Aorta (tissue), 5 donors: ENCODE measurements at regions not wholly inside any gene's neighbourhood (a gene's known extent, or its start where the extent isn't known, plus 50 kb on each side); places are given as distances from the start of the nearest gene placed in this dataset.

Source experiments
- ATAC-seq: fragments of 200-7000 bp; cut with Tn5 transposase; one replicate; pipeline ENCODE4 v1.9.1; 2022; ENCODE audit warnings: moderate library complexity; ENCODE audit not compliant: low FRiP score
- DNase-seq, 2 donors: peaks; one replicate each; pipeline ENCODE4 v3.0.0-alpha.2; 2020
- H3K27ac ChIP-seq, 2 donors: one replicate each; pipeline ENCODE4 v1.5.1; 2013; ENCODE audit warnings: low read length in 2 of 2, mild to moderate bottlenecking in 2 of 2, moderate library complexity in 2 of 2, control low read depth in 1 of 2, inconsistent platforms in 1 of 2, low read depth in 1 of 2
- H3K27me3 ChIP-seq, 2 donors: one replicate each; pipeline ENCODE4 v1.6.1; 2013; ENCODE audit warnings: control low read depth in 1 of 2, low read length in 1 of 2, mild to moderate bottlenecking in 1 of 2, moderate library complexity in 1 of 2; ENCODE audit not compliant: insufficient read depth in 2 of 2, control insufficient read depth in 1 of 2
- H3K36me3 ChIP-seq, 2 donors: one replicate each; pipeline ENCODE4 v1.6.1; 2013; ENCODE audit warnings: control low read depth in 1 of 2, low read length in 1 of 2, mild to moderate bottlenecking in 1 of 2; ENCODE audit not compliant: insufficient read depth in 2 of 2, control insufficient read depth in 1 of 2
- H3K4me1 ChIP-seq, 2 donors: one replicate each; pipeline ENCODE4 v1.6.1; 2013; ENCODE audit warnings: low read length in 2 of 2, control low read depth in 1 of 2, mild to moderate bottlenecking in 1 of 2, moderate library complexity in 1 of 2; ENCODE audit not compliant: insufficient read depth in 2 of 2, control insufficient read depth in 1 of 2
- H3K4me3 ChIP-seq, 2 donors: one replicate each; pipeline ENCODE4 v1.5.1; 2013; ENCODE audit warnings: low read length in 2 of 2, control low read depth in 1 of 2, mild to moderate bottlenecking in 1 of 2
- H3K9me3 ChIP-seq: one replicate; pipeline ENCODE4 v1.6.1; 2013; ENCODE audit warnings: mild to moderate bottlenecking, low read length; ENCODE audit not compliant: control insufficient read depth
- WGBS, 2 donors: extraction: QIAGEN DNeasy Blood & Tissue Kit; methylation state at CpG; one replicate each; pipeline ENCODE4 v1.1.7; 2013; 5-methylcytosine and 5-hydroxymethylcytosine counted together
- intact Hi-C, 2 donors: fragments of 100-400 bp; cut with DNase I; formaldehyde crosslinking; loops; one replicate each; pipeline versions ENCODE4 v1.14.2 to v1.15.0; 2022
- donor health status: healthy with polysubstance abuse.
- donor health status: Bipolar disorder and iron deficiency.
- donor health status: DM: no; HTN: no; CAD: no.
- donor health status: DM: no; HTN: no; CAD: no.
- donor health status: DM: yes; HTN: yes; CAD: no.

DNA sequence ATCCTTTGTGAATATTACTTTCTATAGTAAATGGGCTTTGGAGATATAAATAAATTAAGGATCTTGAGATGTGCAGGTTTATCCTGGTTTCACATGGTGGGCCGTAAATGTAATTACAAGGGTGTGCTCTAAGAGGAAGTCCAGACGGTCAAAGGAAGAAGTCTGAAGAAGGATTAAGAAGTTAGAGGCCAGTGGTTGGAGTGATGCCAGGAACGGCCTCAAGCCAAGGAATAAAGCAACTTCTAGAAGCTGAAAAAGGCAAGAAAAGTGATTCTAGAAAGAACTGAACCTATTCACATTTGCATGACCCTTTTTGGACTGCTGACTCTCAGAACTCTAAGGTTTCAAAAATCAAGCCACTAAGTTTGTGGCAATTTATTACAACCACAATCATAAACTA is 981.3 kb upstream of the ALCAM start:
- ATAC-seq (no peak), DNase-seq (no peak)
- Histone ChIP-seq H3K4me1 (no peaks in the 10 kb centered on the region), H3K36me3 (no peaks in the 10 kb centered on the region), H3K27me3 (no peaks in the 10 kb centered on the region), H3K27ac (no peak overlapping the region), H3K4me3 (no peak overlapping the region), H3K9me3 (no peaks in the 10 kb centered on the region)
- intact Hi-C loops: no loop called here
- WGBS, 2 donors: 49 to 50% methylated on average over 3 of the region's 3 CpGs

DNA sequence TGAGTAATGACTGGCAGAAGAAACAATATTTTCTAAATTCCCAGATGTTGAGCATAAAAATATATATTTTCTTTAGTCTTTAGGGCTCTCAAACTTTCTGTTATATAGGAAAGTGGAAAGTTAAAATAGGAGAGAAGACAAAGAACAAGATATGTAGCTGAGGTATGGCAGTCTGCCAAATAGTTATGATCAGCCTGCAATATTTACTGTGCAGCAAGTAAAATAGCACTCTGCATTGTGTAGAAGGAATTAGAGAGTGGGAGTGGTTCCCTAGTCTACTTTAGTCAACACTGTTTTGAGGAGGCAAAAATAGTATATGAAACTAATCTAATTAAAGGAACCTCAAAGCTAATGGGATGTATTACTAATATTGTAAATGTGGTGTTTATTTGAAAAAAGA is 978.1 kb upstream of the ALCAM start:
- Histone ChIP-seq H3K4me1 (no peaks in the 10 kb centered on the region), H3K9me3 (peaks cover 2% of the 10 kb centered on the region), H3K36me3 (no peaks in the 10 kb centered on the region), H3K27ac (no peak overlapping the region), H3K4me3 (no peak overlapping the region), H3K27me3 (no peaks in the 10 kb centered on the region)
- ATAC-seq (no peak), DNase-seq (no peak)
- intact Hi-C loops: no loop called here

DNA sequence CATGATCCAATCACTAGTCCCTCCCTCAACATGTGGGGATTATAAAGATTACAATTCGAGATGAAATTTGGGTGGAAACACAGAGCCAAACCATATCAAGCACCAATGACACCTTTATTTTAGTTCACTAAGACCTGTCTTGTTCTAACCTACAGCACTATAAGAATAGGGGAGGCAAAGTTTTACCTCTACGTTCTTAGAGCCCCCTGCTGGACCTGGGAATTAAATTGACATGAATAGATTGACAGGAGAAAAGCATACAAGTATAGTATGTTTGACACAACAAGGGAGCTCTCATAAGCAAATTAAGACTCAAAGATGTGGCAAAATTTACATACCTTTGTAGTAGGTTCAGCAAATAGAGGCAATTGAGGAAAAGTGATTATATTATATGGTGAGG is 974.4 kb upstream of the ALCAM start:
- H3K4me3 ChIP-seq: no peak overlapping the region
- WGBS, 2 donors: 91 to 97% methylated on average over 2 of the region's 2 CpGs
- H3K27me3 ChIP-seq: no peaks in the 10 kb centered on the region
- no peaks in the 10 kb centered on the region for H3K36me3 ChIP-seq
- ATAC-seq (no peak), DNase-seq (no peak)
- no peak overlapping the region for H3K27ac ChIP-seq
- intact Hi-C loops: no loop called here
- H3K9me3 ChIP-seq: peaks cover 2% of the 10 kb centered on the region
- H3K4me1 ChIP-seq: no peaks in the 10 kb centered on the region

DNA sequence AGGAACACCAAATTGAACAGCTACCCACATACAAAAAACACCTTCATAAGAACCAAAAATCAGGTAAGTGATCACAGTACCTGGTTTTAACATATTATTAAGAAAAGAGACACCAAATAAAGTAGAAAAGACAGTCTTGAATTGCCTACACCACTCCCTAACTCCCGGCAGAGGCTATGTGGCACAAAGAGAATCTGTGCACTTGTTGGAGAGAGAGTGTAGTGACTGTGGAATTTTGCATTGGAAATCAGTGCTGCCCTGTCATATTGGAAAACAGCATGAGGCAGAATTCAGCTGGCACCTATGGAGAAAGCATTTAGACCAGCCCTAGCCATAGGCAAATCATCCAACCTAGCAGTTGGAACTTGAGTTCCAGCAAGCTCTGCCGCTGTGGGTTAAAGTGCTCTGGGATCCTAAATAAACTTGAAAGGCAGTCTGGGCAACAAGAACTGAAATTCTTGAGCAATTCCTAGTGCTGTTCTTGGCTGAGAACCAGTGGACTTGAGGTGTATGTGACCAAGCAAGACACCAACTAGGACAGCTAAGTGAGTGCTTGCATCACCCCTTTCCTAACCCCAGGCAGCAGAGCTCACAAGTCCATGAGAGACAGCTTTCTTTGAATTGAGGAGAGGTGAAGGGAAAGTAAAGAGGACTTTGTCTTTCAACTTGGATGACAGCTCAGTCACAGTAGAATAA is 969.6 kb upstream of the ALCAM start:
- Histone ChIP-seq H3K9me3 (no peaks in the 10 kb centered on the region), H3K36me3 (no peaks in the 10 kb centered on the region), H3K27ac (peak overlapping the region; percentile 22 to 69), H3K4me1 (peaks cover 0 to 3% of the 10 kb centered on the region in 2 donors), H3K27me3 (no peaks in the 10 kb centered on the region), H3K4me3 (no peak overlapping the region)
- intact Hi-C loops: loop anchor here in 1 of 2 donors (5.0 kb wide), 1 partner anchor 35 kb away; no protein-coding TSS in a partner anchor
- DNase-seq (peak in 1 of 2 donors; percentile 42), ATAC-seq (peak; percentile 83)
- 11 to 17% methylated on average over 2 of the region's 2 CpGs for WGBS, 2 donors

DNA sequence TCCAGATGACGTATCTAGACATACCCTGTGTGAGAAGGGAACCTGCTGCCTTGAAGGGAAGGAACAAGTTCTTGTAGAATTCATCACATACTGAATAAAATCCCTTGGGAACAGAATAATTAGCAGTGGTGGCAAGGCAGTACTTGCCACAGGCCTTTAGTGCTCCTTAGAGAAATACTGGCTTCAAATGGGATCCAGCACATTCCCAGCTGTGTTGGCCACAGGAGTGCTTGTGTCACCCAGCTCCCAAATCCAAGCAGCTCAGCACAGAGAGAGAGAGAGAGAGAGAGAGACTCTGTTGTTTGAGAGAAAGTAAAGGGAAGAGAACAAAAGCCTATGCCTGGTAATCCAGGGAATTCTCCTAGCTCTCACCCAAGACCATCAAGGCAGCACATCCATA is 969.0 kb upstream of the ALCAM start:
- H3K36me3 ChIP-seq: no peaks in the 10 kb centered on the region
- no peaks in the 10 kb centered on the region for H3K27me3 ChIP-seq
- H3K4me1 ChIP-seq: peaks cover 0 to 3% of the 10 kb centered on the region in 2 donors
- H3K9me3 ChIP-seq: no peaks in the 10 kb centered on the region
- peak overlapping the region; percentile 22 to 69 for H3K27ac ChIP-seq
- no peak overlapping the region for H3K4me3 ChIP-seq
- intact Hi-C loops: loop anchor here in 1 of 2 donors (5.0 kb wide), 1 partner anchor 35 kb away; no protein-coding TSS in a partner anchor
- 6 to 10% methylated on average over 1 of the region's 1 CpG for WGBS, 2 donors
- peak; percentile 68 for ATAC-seq
- DNase-seq: no peak

DNA sequence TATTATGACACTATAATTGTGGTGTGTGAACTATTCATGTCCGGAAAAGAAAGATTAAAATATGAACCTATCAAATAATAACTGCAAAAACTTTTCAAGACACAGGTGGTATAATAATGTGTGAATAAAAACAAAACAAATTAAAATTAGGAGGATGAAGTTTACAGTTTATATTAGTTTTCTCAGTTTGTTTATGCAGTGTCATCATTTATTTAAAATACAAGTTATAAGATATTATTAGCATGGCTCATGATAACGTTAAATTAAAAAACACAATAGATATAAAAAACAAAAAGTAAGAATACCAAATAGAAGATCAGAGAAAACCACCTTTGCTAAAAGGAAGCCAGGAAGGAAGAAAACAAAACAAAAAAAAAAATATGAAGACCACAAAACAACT is 963.8 kb upstream of the ALCAM start:
- no peaks in the 10 kb centered on the region for H3K36me3 ChIP-seq
- H3K4me3 ChIP-seq: no peak overlapping the region
- ATAC-seq: no peak
- WGBS, 2 donors: 85 to 87% methylated on average over 2 of the region's 2 CpGs
- no peaks in the 10 kb centered on the region for H3K9me3 ChIP-seq
- peaks cover 0 to 1% of the 10 kb centered on the region in 2 donors for H3K4me1 ChIP-seq
- intact Hi-C loops: no loop called here
- no peaks in the 10 kb centered on the region for H3K27me3 ChIP-seq
- no peak overlapping the region for H3K27ac ChIP-seq
- DNase-seq: no peak

DNA sequence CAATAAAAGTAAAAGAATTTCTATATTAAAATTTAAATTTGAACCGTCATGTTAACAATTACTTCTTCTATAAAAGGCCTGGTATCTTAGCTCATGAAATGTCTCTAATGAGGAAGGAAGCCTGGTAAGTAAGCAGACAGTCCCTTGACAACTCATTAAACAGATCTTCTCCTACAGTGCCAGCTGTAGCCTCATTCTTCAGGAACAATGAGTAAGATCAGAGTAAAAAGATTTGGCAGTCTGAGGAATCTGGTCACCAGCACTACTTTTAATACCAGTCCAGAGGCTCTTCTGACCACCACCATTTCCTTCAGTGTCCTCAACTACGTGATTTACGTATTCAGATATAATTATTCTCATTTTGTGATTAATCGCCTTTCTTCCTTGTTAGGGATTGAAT is 955.0 kb upstream of the ALCAM start:
- Histone ChIP-seq H3K27me3 (no peaks in the 10 kb centered on the region), H3K4me1 (no peaks in the 10 kb centered on the region), H3K4me3 (no peak overlapping the region), H3K9me3 (no peaks in the 10 kb centered on the region), H3K27ac (no peak overlapping the region), H3K36me3 (no peaks in the 10 kb centered on the region)
- no peak for ATAC-seq
- 71% methylated on average over 4 of the region's 4 CpGs for WGBS, 2 donors
- intact Hi-C loops: no loop called here
- DNase-seq: no peak

DNA sequence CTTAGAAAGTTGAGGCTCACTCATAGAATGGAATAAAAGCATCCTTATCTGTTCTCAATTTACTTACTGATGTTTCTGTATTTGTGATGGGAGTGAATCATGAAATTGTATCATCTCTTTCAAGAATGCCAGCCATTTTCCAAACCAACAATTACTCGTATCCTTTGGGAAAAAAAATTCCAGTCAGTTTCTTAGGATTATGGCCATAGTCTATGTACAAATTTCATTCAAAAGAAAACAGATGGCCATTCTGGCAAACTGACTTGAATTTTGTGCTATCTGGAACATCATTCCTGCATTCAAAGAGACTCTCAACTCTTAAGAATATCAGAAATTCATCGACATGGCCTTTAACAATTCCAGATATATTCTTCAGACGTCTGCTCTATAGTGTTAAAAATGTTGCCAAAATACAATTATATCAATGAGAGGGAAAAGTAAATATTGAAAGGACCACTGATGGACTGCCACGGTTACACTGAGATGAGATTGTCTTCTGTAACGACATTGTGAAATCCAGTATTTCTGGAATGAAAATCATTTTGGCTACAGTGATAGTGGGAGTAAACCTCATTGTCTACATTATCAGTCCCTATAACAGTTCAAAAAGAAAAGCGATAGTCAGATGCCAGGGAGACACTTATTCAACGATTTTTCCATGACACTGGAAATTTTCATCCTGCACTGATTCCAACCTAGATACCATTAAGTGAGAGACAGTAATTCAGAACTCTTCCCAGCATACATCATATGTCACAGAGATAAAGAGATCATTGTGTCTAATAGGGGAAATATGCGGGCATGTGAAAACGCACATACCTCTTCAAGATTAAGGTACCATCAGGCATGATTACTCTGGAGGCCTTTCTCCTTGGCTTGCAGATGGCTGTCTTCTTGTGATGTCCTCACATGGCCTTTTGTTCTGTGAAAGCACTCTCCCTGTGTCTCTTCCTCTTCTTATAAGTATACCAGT is 953.8 kb upstream of the ALCAM start:
- ATAC-seq (peak; percentile 48), DNase-seq (no peak)
- H3K27ac ChIP-seq: no peak overlapping the region
- intact Hi-C loops: no loop called here
- H3K9me3 ChIP-seq: no peaks in the 10 kb centered on the region
- no peak overlapping the region for H3K4me3 ChIP-seq
- H3K36me3 ChIP-seq: no peaks in the 10 kb centered on the region
- 92 to 93% methylated on average over 9 of the region's 9 CpGs for WGBS, 2 donors
- no peaks in the 10 kb centered on the region for H3K27me3 ChIP-seq
- no peaks in the 10 kb centered on the region for H3K4me1 ChIP-seq
